ENCODE measurements at regions not wholly inside any gene's neighbourhood (a gene's known extent, or its start where the extent isn't known, plus 50 kb on each side); places are given as distances from the start of the nearest gene placed in this dataset.

DNA sequence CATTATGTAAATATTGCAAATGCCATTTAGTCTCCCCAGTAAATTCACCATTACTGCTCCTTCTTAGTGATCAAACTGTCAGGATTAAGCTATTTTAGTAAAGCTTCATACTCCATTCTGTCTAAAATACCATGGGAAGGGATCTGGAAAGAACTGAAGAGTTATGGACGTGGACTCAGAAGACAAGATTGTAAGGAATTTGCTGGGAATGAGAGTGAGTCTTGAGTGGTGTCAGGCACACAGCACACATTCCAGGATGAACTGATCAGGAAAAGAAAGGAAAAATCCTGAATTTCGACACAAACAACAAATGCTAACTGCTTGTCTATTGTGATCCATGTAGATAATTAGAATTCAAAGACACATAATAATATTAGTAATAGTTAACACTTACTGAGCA is 311.0 kb downstream of the CENPC start:
- DNase-seq (ENCODE audit: low read depth in 2 of 2), result no peak

DNA sequence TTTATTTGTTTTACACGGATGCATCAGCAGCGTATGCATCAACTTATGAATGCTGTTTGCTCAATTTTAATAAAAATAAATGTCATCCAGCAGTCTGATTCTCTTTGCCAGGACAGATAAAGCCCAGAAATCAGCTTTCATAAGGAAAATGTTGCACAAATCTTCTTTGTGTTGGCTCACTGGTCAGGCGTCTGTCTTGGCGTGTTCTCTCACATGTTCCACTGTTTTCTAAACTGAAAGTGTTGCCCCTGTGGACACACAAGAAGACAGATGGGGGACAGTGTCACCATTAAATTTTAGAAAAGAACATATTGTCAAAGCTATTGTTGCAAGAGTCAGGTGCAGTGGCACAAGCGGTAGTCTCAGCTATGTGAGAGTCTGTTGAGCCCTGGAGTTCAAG is 316.2 kb downstream of the CENPC start:
- no peak for DNase-seq (ENCODE audit: low read depth in 2 of 2)

DNA sequence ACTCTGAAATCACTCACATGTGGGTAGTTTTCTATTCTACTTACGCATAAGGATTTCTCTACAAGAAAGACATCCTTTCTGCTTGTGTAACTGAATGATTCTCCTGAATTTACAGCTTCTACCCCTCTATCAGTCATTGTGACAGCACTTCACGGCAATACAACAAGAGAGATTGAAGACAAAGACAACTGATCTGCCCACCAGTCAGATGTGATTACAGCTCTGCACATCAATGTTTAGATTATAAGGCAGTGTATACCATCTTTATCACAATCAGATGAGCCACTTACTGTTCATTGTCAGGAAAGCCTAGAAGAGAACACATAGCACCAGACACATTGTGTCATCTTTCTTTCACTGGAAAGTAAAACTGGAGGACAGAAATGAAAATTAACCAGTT is 324.4 kb downstream of the CENPC start:
- no peak for DNase-seq (ENCODE audit: low read depth in 2 of 2)

DNA sequence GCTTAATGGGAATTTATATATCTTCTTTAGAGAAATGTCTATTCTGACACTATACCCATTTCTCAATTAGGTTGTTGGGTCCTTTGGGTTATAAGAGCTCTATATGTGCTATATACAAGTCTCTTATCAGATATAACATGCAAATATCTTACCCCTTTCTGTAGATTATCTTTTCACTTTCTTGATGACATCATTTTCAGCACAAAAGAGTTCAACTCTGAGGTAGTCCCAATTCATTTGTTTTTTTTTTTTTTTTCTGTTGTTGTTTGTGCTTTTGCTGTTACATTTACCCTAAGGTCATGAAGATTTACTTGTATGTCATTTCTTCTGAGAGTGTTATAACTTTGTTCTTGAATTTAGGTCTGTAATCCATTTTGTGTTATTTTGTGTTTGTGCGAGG is 326.4 kb downstream of the CENPC start:
- no peak for DNase-seq (ENCODE audit: low read depth in 2 of 2)

DNA sequence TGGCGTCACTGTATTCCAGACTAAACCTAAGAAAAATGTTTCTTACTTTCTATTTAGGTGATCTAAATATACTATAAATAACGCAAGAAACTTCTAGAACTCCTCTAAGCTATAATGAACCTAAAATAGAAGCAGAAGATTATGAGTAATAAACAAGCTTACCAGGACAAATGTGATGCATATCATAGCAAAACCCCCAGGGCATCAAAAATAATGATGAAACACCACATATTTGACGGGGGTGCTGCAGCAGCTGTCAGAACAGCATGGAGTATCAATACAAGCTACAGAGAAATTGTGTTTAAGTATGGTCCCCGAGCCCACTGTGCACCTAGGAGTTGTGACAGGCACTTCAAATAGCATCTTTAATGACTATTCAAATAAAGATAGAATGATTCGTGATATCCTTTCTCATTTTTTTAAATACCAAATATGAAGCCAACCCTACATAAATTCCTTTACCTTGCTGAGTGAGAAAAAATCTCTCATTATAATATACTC is 337.3 kb downstream of the CENPC start:
- DNase-seq (ENCODE audit: low read depth in 2 of 2), result no peak

DNA sequence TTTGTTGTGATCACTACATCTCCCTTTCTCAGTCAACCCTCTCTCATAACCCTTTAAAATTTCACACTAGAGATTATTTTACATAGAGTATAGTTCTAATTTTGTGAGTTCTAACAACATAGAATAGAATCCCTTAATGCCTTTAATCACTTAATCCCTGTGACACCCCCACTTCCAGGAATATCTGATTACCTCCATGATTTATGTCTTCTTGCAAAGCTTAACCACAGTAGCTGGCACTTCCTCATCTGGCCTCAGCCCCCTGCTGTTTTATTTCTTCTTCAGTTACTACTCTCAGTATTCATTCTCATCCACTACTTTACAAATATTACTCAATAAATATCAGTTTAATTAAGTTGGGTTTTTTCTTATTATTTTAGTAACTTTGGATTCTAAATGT is 340.9 kb downstream of the CENPC start:
- DNase-seq (ENCODE audit: low read depth in 2 of 2), result no peak

DNA sequence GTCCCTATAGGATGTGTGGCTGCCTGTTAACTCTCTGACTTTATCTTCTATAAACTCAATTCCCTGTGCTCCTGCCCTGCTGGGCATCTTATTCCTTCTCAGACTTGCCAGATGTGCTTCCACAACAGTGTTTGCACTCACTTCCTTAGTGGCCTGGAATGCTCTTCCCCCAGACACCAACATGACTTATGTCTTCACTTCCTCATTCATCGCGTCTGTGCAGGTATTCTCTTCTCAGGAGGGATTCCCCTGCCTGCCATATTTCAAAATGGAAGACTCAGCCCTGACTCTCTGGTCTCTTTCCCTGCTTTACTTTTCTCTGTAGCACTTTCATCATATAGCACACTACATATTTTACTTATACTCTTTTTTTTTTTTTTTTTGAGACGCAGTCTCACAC is 344.0 kb downstream of the CENPC start:
- DNase-seq (ENCODE audit: low read depth in 2 of 2), result no peak

DNA sequence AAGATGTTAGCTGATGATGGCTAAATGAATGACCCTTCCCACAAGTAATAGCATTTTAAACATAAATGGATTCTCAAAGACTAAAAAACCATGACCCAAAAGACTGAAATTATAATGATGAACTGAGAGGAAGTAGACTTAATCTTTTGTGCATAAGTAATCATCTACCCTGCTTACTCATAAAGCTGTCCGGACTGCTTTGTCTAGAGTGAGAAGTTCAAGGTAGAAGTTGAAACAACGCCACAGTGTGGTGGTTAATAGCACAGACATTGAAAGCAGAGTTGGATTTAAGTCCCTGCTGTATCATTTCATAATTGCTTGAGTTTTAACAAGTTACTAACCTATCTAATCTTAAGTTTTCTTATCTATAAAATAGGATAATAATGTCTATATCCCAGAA is 346.6 kb downstream of the CENPC start:
- DNase-seq (ENCODE audit: low read depth in 2 of 2), result no peak

DNA sequence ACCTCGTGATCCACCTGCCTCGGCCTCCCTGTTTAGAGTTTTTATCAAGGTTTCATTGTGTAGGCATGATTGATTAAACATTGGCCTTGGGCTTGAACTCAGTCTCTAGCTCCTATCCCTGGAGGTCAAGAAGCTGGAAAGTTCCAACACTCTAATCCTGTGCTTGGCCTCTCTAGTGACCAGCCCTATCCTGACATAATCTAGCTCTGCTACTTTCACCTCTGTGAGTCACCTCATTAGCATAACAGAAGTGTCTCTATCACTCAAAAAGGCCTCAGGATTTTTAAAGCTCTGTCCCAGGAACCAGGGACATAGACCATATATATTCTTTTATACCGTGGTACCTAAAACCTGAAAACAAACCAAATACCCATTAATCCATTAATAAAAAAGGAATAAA is 377.5 kb downstream of the CENPC start:
- DNase-seq (ENCODE audit: low read depth in 2 of 2), result no peak

DNA sequence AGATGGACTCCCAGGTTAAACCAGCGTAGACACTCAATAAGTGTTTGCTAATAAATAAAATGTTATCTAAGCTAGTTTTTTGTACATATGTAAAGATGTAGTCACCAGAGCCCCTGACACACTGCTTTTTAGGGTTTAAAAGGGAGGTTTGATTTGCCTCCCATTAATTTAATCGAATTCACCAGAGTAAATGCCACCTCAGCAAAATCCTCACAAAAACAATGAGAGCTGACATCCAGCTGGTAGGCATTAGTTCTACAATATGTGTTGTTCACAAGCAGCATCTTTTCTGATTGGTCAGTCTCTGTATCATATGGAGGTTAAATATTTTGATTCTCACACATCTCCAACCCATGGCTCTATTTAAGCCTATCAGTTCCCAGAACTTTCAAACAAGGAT is 382.6 kb downstream of the CENPC start:
- DNase-seq (ENCODE audit: low read depth in 2 of 2), result no peak

DNA sequence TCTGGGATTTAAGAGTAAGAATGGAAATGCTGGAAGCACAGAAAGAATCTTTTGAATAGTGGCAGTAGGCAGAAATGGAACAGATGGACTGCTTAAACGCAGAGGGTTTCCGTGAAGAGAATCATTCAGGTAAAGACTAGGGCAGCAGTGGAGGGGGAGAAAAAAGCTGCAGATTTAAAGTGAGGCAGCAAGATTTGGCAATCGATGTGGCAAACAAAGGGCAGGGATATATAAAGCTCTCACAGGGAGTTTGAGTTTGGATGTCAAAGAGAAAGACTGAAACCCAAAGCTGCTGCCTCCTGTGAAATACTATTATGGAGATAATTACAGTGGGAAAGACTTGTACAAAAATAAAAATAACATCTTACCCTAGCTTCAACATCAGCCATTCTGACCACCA is 384.0 kb downstream of the CENPC start:
- no peak for DNase-seq (ENCODE audit: low read depth in 2 of 2)

DNA sequence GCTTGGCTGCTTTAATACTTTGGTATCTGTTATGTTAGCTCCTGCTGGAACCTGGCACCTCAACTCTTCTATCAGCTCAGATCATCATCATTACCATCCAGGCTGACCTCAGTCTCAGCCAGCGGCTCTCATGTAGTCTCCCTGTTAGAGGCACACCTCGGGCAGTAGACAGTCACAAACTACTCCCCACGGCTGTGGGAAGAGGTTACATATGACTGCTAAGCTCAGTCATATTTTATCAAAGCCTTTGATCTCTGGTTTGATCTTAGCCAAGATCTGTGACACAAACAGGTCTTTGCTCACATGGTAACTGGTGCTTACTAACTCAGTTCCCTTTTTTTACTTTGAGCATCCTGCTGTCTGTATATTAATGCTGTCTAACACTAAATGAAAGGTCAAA is 384.9 kb downstream of the CENPC start:
- DNase-seq (ENCODE audit: low read depth in 2 of 2), result no peak

DNA sequence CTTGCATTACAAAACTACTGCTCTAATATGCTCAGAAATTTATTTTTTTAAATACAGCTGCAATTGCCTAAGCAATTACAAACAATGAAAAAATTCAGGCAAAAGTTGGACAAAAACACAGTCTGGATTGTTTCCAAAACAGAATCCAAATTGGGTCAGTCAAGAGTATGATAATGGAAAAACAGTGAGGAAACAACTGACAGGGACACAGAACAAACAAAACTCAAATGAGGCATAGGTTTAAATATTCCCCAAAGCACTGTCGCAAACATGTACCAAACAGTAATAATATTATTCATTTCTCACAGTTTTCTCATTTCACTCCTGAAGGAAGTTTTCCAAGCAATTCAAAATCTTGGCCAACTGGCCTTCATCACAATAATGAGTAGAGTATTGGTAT is 386.6 kb downstream of the CENPC start:
- no peak for DNase-seq (ENCODE audit: low read depth in 2 of 2)

DNA sequence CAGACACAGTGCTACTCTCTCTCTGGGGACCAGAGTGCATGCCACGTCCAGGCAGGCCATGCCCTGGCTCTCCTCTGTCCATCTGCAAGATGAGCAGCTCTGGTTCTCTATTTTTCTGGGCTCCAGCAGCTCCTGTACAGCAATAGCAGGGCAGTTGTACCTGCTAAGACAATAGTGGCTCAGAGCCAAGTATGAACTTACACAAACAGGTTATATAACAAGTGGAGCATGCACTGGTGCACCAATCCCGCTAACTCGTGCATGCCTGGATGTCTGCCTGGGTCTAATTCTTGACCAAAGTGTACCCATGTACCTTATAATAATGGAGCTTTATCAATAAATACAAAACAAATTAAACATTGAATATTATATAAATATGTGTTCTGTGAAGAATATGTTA is 392.3 kb downstream of the CENPC start:
- DNase-seq (ENCODE audit: low read depth in 2 of 2), result no peak

DNA sequence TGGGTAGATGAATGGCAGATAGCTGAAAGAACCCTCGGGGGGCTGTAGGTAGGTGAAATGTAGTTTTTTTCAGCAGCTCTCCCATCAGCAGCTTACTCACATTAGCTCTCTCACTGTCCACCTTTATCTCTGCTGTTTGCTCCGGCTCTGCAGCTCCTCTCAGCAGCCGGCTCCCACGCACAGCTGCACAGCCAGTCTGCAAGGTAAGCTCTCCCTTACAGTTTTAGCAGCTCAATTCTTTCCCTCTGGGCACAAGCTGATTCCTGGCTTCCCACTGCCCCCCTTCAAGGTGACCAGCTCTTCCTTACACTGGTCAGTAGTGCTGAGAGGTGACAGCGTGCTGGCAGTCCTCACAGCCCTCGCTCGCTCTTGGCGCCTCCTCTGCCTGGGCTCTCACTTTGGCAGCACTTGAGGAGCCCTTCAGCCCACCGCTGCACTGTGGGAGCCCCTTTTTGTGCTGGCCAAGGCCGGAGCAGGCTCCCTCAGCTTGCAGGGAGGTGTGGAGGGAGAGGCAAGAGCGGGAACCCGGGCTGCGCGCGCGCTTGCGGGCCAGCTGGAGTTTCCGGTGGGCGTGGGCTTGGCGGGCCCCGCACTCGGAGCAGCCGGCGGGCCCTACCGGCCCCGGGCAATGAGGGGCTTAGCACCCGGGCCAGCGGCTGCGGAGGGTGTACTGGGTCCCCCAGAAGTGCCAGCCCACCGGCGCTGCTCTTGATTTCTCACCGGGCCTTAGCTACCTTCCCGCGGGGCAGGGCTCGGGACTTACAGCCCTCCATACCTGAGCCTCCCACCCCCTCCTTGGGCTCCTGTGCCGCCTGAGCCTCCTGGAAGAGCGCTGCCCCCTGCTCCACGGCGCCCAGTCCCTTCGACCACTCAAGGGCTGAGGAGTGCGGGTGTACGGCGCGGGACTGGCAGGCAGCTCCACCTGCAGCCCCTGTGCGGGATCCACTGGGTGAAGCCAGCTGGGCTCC is 393.6 kb downstream of the CENPC start:
- no peak for DNase-seq (ENCODE audit: low read depth in 2 of 2)

DNA sequence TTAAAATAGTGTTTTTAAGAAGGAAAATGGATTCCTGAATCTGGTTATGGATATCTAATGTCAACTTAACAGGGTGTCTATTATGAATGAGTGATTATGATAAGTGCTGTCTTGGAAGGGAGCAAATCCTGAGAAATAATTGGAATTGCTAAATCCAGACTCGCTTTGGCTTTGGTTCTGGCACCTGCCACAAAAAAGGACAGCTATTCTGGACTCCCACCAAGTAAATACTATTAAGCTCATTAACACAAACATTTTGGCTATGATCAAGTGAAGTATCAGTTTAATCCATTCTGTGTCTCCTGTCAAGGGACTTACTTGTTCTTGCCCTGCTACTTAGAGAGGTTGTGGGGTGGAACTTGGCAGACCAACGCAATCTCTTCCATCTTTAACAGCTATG is 403.7 kb downstream of the CENPC start:
- no peak for DNase-seq (ENCODE audit: low read depth in 2 of 2)

DNA sequence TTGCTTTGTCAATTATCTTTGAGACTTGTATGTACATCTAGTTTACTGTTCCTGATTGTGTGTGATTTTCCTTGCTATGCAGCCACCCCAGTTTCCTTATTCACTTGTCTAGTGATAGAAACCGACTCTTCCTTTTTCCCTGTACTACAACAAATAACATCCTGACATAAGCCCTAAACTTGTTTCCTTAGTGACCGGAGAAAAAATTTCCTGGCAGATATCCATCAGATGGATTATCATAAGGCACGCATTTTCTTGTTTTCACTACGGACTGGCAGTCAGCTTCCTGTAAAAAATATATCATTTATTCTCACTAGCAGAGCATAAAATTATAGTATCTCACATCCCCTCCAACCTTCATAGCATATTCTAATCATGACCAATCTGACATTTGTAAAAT is 410.7 kb downstream of the CENPC start:
- no peak for DNase-seq (ENCODE audit: low read depth in 2 of 2)

DNA sequence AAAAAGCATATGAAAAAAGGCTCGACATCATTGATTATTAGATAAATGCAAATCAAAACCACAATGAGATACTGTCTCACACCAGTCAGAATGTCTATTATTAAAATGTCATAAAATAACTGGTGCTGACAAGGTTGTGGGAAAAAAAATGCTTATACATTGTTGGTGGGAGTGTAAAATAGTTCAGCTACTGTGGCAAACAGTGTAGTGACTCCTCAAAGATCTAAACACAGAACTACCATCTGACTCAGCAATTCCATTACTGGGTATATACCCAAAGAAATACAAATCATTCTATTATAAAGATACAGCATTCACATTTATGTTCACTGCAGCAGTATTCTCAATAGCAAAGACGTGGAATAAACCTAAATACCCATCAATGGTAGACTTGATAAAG is 412.1 kb downstream of the CENPC start:
- DNase-seq (ENCODE audit: low read depth in 2 of 2), result no peak

DNA sequence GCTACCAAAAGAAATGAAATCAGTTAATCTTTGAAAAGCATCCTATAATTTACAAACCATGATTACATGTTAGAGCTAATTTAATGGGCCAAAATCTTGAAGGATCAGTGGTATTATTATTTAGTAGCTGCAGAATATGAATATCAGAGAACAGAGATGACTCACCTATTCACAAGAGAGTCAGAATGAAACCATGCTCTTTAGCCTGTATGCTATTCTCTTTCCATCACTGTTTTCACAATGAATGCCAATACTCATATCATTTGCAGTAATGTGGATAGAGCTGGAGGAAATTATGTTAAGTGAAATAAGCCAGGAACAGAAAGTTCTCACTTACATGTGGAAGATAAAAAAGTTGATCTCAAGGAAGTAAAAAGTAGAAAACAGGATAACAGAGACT is 414.1 kb downstream of the CENPC start:
- no peak for DNase-seq (ENCODE audit: low read depth in 2 of 2)

DNA sequence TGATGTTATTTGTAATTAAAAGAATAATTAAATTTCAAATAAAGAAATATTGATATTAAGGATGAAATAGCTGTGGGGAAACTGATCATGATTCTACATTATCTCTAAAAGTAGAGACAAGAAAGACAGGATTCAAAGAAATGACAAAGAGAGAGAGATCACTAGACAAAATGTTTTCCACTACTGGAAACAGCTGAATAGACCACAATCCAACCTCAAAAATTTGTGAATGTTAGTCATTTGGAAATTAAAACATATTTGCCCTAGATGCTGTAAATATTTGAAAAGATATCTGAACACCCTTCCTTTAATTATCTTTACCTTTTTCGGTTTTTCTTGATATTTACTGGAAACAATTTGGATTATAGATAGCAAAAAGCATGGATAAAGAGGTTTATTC is 414.9 kb downstream of the CENPC start:
- no peak for DNase-seq (ENCODE audit: low read depth in 2 of 2)

DNA sequence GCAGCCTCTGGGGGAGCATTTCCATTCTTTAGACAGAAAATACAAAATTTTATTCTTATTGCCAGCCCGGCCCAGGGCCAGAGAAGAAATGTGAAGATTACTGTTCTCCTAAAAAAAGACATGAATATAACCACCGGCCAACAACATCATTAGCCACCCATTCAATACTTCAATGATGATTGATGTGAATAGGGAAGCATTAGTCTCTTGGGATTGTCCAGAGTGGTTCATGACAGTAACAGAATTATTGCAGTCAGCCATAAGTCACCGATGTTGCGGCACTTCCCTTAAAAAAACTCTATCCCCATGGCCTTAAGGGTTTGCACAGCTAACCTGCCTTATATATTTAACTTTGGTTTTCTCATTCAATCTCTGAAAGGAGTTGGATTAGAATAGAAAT is 418.7 kb downstream of the CENPC start:
- DNase-seq (ENCODE audit: low read depth in 2 of 2), result no peak

DNA sequence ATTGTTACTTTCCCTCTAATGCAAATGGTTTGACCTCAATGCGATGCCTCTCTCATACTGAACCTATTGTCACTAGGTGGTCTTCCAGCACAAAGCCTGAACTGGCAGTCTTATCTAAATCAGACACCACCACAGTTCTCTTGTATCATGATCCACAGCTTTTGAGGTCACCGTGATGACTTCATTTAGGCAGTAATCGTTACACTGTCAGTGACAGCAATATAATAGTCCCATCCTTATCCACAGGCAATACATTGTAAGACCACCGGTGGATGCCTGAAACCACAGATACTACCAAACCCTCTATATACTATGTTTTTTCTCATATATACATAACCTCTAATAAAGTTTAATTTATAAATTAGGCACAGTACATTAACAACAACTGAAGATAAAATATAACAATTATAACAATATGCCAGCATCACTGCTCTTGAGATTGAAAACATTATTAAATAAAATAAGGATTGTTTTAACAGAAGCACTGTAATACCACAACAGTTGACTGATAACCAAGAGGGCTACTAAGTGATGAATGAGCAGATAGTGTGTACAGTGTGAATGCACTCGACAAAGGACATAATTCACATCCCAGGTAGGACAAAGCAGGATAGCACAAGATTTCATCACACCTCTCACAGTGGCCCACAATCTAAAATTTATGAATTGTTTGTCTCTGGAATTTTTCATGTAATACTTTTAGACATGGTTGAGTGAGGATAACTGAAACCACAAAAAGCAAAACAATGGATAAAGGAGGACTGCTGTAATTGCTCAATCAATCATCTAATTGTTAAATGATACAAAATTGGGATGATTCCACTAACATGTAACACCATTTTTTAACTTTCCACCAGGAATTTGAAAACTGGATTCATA is 419.4 kb downstream of the CENPC start:
- DNase-seq (ENCODE audit: low read depth in 2 of 2), result no peak

DNA sequence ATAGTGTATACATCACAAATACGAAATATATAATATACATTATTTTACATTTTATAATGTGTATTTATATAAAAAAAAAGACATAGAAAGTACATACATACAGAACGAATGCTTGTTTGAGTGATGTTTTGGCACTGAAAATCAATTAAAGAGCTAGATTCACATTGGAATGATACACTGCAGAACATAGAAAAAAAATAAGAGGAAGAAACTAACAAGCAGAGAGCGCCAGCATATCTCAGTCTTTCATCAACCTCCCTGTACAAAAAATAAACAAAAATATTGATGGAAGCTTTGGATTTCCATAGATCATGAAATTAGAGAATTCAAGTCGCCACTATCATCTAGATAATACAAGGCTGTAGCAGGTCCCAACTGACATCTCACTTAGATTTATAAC is 420.6 kb downstream of the CENPC start:
- no peak for DNase-seq (ENCODE audit: low read depth in 2 of 2)

Data from stimulated activated CD8-positive, alpha-beta memory T cell treated with anti-CD3 and anti-CD28 coated beads, Interleukin-7, amount 100 ng/mL, for 1 hour (primary cell).